IMR-90 (cell line): ENCODE measurements at regions not wholly inside any gene's neighbourhood (a gene's known extent, or its start where the extent isn't known, plus 50 kb on each side); places are given as distances from the start of the nearest gene placed in this dataset.

ENCODE experiments used
- CTCF ChIP-seq: conservative IDR thresholded peaks from 2 replicates; pipeline ENCODE4 v1.5.1; 2012; ENCODE audit warnings: mild to moderate bottlenecking, low read depth, low read length, improper control_type of control experiment
- POLR2A ChIP-seq: IDR thresholded peaks from 2 replicates; pipeline ENCODE4 v1.6.1; 2012; ENCODE audit warnings: mild to moderate bottlenecking, low read depth, low read length

DNA sequence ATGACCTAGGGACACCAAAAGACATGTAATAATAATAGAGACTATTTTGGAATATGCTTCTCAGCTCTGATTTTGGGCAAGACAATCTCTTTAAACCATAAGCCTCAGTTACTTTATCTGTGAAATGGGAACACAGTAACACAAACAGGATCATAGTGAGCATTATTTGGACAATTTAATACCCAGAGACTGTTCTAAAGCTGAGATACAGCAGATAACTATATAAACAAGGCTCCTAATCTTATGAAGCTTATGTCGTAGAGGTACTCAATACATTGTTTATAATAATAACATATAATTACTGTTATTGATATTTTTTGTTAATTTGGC is 250.8 kb downstream of the SEC61B start:
- TF ChIP-seq CTCF (no peak), POLR2A (no peak)
